GM18499 (cell line): ENCODE measurements at regions not wholly inside any gene's neighbourhood (a gene's known extent, or its start where the extent isn't known, plus 50 kb on each side); places are given as distances from the start of the nearest gene placed in this dataset.

Experiments used
- ATAC-seq: cut with Tn5 transposase; IDR thresholded peaks from one replicate; pipeline ENCODE4 v1.9.1; 2021; ENCODE audit warnings: moderate number of reproducible peaks; ENCODE audit not compliant: insufficient read depth, unreplicated experiment

- no peak for ATAC-seq
Measured at GRCh38 chr4:10181745-10182445, 65.3 kb upstream of the WDR1 start.

- peak; percentile 98 for ATAC-seq
Measured at GRCh38 chr4:10180927-10181744, 64.5 kb upstream of the WDR1 start.

- ATAC-seq, result no peak
Measured at GRCh38 chr4:10180603-10180926, 64.0 kb upstream of the WDR1 start.

- no peak for ATAC-seq
Measured at GRCh38 chr4:10179957-10180602, 63.5 kb upstream of the WDR1 start.

GRCh38 chr4:10178763-10179162 lies 62.2 kb upstream of the WDR1 start:
- ATAC-seq, result no peak

- ATAC-seq, result no peak
Measured at GRCh38 chr4:10175626-10176025, 59.0 kb upstream of the WDR1 start.

- ATAC-seq, result no peak
Measured at GRCh38 chr4:10173754-10174749, 57.5 kb upstream of the WDR1 start.

GRCh38 chr4:10173037-10173753 lies 56.6 kb upstream of the WDR1 start:
- no peak for ATAC-seq

GRCh38 chr4:10172278-10172921 lies 55.8 kb upstream of the WDR1 start:
- no peak for ATAC-seq

- ATAC-seq, result no peak
Measured at GRCh38 chr4:10171055-10171454, 54.5 kb upstream of the WDR1 start.

GRCh38 chr4:10169839-10170387 lies 53.3 kb upstream of the WDR1 start:
- no peak for ATAC-seq

GRCh38 chr4:10168151-10168550 lies 51.6 kb upstream of the WDR1 start:
- ATAC-seq, result no peak

GRCh38 chr4:10167201-10167600 lies 50.6 kb upstream of the WDR1 start:
- ATAC-seq, result no peak
